Suprapubic skin (tissue), 4 donors: ENCODE measurements at regions not wholly inside any gene's neighbourhood (a gene's known extent, or its start where the extent isn't known, plus 50 kb on each side); places are given as distances from the start of the nearest gene placed in this dataset.
"Not testable (repeated sequence)": the region's sequence is repeated elsewhere in the genome, so short reads cannot be mapped to it uniquely, and the experiment has no call there.

Source experiments
- DNase-seq, 2 donors: peaks; one replicate each; pipeline ENCODE4 v3.0.0-alpha.2; 2019; ENCODE audit warnings: low spot score in 2 of 2
- H3K27ac ChIP-seq: fragments of 200-600 bp; sonication (generic); one replicate; pipeline ENCODE4 v1.5.1; 2019
- H3K27me3 ChIP-seq: fragments of 200-600 bp; sonication (generic); one replicate; pipeline ENCODE4 v1.5.1; 2019
- H3K36me3 ChIP-seq: fragments of 200-600 bp; sonication (generic); one replicate; pipeline ENCODE4 v1.5.1; 2019
- H3K4me1 ChIP-seq: fragments of 200-600 bp; sonication (generic); one replicate; pipeline ENCODE4 v1.5.1; 2019
- H3K4me3 ChIP-seq: fragments of 200-600 bp; sonication (generic); one replicate; pipeline ENCODE4 v1.5.1; 2019; ENCODE audit warnings: mild to moderate bottlenecking
- H3K9me3 ChIP-seq: fragments of 200-600 bp; sonication (generic); one replicate; pipeline ENCODE4 v1.5.1; 2019
- CTCF ChIP-seq, 2 donors: fragments of 200-600 bp in 1 of 2; fragments of 450-650 bp in 1 of 2; sonication (generic) in 1 of 2; IDR thresholded peaks; one replicate each; pipeline ENCODE4 v1.5.1; 2016 to 2019; ENCODE audit warnings: antibody characterized with exemption in 2 of 2, mild to moderate bottlenecking in 1 of 2, moderate library complexity in 1 of 2
- EP300 ChIP-seq: sonication (generic); formaldehyde crosslinking; IDR thresholded peaks from one replicate; pipeline ENCODE4 v1.6.1; 2017; ENCODE audit warnings: antibody characterized with exemption
- POLR2A ChIP-seq, 2 donors: fragments of 450-650 bp; IDR thresholded peaks; one replicate each; pipeline ENCODE4 v1.6.1; 2017; ENCODE audit warnings: antibody characterized with exemption in 2 of 2, mild to moderate bottlenecking in 2 of 2, moderate library complexity in 2 of 2
- POLR2AphosphoS5 ChIP-seq, 3 donors: sonication (generic); formaldehyde crosslinking; IDR thresholded peaks; one replicate each; pipeline ENCODE4 v1.6.1; 2017; ENCODE audit warnings: antibody characterized with exemption in 3 of 3
- WGBS: methylation state at CpG from one replicate; pipeline ENCODE4 v1.1.5; 2018; 5-methylcytosine and 5-hydroxymethylcytosine counted together

GRCh38 chr3:89714237-89714636 is 606.8 kb downstream of the EPHA3 start:
- DNase-seq: no peak
- H3K9me3 ChIP-seq: no peaks in the 10 kb centered on the region
- H3K4me3 ChIP-seq: no peak overlapping the region
- WGBS: 14% methylated on average over 1 of the region's 1 CpG
- H3K27ac ChIP-seq: no peak overlapping the region
- TF ChIP-seq POLR2AphosphoS5 (IDR thresholded peaks at IDR 0.05) (no peak), POLR2A (IDR thresholded peaks at IDR 0.05) (no peak), CTCF (IDR thresholded peaks at IDR 0.05) (no peak), EP300 (no peak)
- no peaks in the 10 kb centered on the region for H3K4me1 ChIP-seq
- no peaks in the 10 kb centered on the region for H3K27me3 ChIP-seq
- no peaks in the 10 kb centered on the region for H3K36me3 ChIP-seq

- Histone ChIP-seq H3K4me3 (no peak overlapping the region), H3K27me3 (no peaks in the 10 kb centered on the region), H3K36me3 (no peaks in the 10 kb centered on the region), H3K9me3 (no peaks in the 10 kb centered on the region), H3K4me1 (no peaks in the 10 kb centered on the region), H3K27ac (no peak overlapping the region)
- WGBS: 48% methylated on average over 1 of the region's 1 CpG
- no peak for DNase-seq
- TF ChIP-seq CTCF (IDR thresholded peaks at IDR 0.05) (no peak), POLR2AphosphoS5 (IDR thresholded peaks at IDR 0.05) (no peak), EP300 (no peak), POLR2A (IDR thresholded peaks at IDR 0.05) (no peak)
Observed at GRCh38 chr3:89740080-89740880, 632.9 kb downstream of the EPHA3 start.

DNA sequence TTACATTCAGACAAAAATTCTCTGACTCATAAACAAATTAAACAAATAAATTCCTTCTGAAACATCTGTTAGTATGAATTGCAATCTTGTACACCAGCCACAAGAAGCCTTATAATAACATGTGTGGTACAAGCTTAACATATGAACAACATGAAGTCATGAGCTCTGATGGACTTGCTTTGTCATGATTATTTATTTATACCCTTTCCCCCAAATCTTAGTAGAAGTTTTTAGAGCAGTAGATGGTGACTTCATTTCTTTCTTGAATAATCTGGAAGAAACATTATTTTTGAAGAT is 633.4 kb downstream of the EPHA3 start:
- Histone ChIP-seq H3K27ac (no peak overlapping the region), H3K9me3 (no peaks in the 10 kb centered on the region), H3K27me3 (no peaks in the 10 kb centered on the region), H3K36me3 (no peaks in the 10 kb centered on the region), H3K4me3 (no peak overlapping the region), H3K4me1 (no peaks in the 10 kb centered on the region)
- DNase-seq: no peak
- TF ChIP-seq POLR2A (IDR thresholded peaks at IDR 0.05) (no peak), EP300 (no peak), CTCF (IDR thresholded peaks at IDR 0.05) (no peak), POLR2AphosphoS5 (IDR thresholded peaks at IDR 0.05) (no peak)

- no peaks in the 10 kb centered on the region for H3K27me3 ChIP-seq
- H3K4me3 ChIP-seq: no peak overlapping the region
- 95% methylated on average over 2 of the region's 2 CpGs for WGBS
- no peaks in the 10 kb centered on the region for H3K9me3 ChIP-seq
- no peaks in the 10 kb centered on the region for H3K4me1 ChIP-seq
- DNase-seq: no peak
- H3K36me3 ChIP-seq: no peaks in the 10 kb centered on the region
- H3K27ac ChIP-seq: no peak overlapping the region
- no peak for TF ChIP-seq POLR2AphosphoS5 (IDR thresholded peaks at IDR 0.05)
- TF ChIP-seq CTCF (IDR thresholded peaks at IDR 0.05): no peak
- no peak for TF ChIP-seq EP300
- no peak for TF ChIP-seq POLR2A (IDR thresholded peaks at IDR 0.05)
Observed at GRCh38 chr3:89742546-89742945, 635.1 kb downstream of the EPHA3 start.

- not testable (repeated sequence) for H3K9me3 ChIP-seq, H3K4me1 ChIP-seq, H3K27ac ChIP-seq, H3K4me3 ChIP-seq, H3K36me3 ChIP-seq, DNase-seq, H3K27me3 ChIP-seq
- WGBS: 91% methylated on average over 23 of the region's 24 CpGs
Observed at GRCh38 chr3:89747541-89748278, 640.3 kb downstream of the EPHA3 start.
